CD4-positive, alpha-beta T cell treated with Interleukin-12 subunit alpha and Interleukin-12 subunit beta, for 1 hour (primary cell): ENCODE measurements at regions not wholly inside any gene's neighbourhood (a gene's known extent, or its start where the extent isn't known, plus 50 kb on each side); places are given as distances from the start of the nearest gene placed in this dataset.

Source experiments
- DNase-seq: peaks from one replicate; pipeline ENCODE4 v3.0.0-alpha.2; 2020

GRCh38 chr12:20967756-20968155, 157.3 kb downstream of the SLCO1B3 start:
- no peak for DNase-seq

GRCh38 chr12:20969766-20970165, 159.3 kb downstream of the SLCO1B3 start:
- no peak for DNase-seq

GRCh38 chr12:20985399-20985798, 145.6 kb upstream of the SLCO1B1 start:
- peak; percentile 4 for DNase-seq

GRCh38 chr12:21001778-21002177, 129.2 kb upstream of the SLCO1B1 start:
- no peak for DNase-seq

GRCh38 chr12:21025656-21026055, 105.3 kb upstream of the SLCO1B1 start:
- no peak for DNase-seq

- DNase-seq, result no peak
Measured at GRCh38 chr12:21026302-21026701, 104.7 kb upstream of the SLCO1B1 start.

- no peak for DNase-seq
Measured at GRCh38 chr12:21054334-21054733, 76.7 kb upstream of the SLCO1B1 start.

- DNase-seq, result no peak
Measured at GRCh38 chr12:21065845-21066244, 65.1 kb upstream of the SLCO1B1 start.

GRCh38 chr12:21073129-21073528, 57.9 kb upstream of the SLCO1B1 start:
- no peak for DNase-seq

GRCh38 chr12:21073822-21074460, 57.1 kb upstream of the SLCO1B1 start:
- no peak for DNase-seq
